Hematopoietic multipotent progenitor cell treated with erythropoietin and hydrocortisone succinate and interleukin-3 and kit ligand, for 17 days (in vitro differentiated cells): ENCODE measurements at regions not wholly inside any gene's neighbourhood (a gene's known extent, or its start where the extent isn't known, plus 50 kb on each side); places are given as distances from the start of the nearest gene placed in this dataset.

ENCODE experiments used
- DNase-seq: peaks from one replicate; pipeline ENCODE4 v3.0.0-alpha.2; 2015; ENCODE audit warnings: low spot score

GRCh38 chr18:37720663-37721062 is 155.1 kb upstream of the CELF4 start:
- DNase-seq, result no peak

DNA sequence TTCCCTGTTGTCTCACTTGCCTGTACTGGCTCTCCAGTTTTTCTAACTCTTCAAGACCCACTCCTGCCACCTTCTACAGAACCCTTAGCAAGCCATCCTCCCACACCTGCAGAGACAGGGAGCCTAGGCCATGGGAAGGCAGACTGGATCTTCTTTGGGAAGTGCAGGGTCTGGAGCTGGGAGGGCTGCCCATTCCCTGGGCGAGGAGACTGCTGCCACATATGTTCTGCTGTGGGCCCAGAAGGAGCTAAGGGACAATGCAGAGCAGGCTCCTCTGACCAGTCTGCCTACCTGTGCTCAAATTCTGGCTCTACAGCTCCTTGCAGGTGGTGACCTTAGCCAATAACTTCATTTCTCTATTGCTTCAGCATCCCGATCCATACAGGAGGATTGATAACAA is 152.1 kb upstream of the CELF4 start:
- no peak for DNase-seq

DNA sequence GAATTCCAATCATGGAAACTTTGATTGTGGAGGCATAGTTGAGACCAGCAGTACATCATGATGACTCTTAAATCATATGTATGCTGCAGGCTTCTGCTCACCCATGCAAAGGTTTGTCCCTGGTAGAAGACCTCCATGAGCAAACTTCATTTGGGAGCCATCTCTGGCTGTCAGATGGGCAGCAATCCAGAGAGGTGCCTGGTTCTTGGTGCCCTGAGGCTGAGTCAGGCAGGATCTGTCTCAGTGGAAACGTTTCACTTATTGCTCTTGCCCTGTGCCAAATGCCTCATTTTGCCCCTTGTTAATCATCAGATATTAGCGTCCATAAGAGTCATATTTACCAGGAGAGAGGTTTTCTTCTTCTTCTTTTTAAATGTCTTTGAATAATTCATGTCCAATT is 151.5 kb upstream of the CELF4 start:
- DNase-seq, result no peak

DNA sequence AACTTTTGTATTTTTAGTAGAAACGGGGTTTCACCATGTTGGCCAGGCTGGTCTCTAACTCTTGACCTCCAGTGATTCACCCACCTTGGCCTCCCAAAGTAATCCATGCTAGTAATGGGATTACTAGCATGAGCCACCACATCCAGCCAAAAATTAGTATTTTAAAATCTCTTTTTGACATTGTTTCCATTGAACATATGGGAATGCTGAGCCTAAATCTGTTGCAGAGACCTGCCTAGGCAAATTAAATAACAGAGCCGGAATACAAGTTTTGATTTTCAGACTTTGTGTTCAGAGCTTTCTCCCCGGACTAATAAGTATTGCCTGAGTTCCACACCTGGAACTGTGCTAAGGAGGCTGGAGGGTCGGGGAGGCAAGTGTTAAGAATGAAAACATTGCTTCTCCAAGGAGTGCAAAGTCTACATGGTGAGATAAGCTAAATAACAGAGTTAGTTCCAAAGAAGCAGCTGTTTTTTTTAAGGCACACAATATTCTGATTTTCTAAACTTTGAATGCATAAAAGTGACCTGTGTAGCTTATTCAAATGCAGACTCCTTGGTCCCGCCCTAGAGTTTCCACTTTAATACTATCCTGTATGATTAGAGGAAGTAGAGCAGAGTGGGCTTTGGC is 150.6 kb upstream of the CELF4 start:
- DNase-seq, result no peak

GRCh38 chr18:37714691-37715090 is 149.1 kb upstream of the CELF4 start:
- DNase-seq, result no peak

DNA sequence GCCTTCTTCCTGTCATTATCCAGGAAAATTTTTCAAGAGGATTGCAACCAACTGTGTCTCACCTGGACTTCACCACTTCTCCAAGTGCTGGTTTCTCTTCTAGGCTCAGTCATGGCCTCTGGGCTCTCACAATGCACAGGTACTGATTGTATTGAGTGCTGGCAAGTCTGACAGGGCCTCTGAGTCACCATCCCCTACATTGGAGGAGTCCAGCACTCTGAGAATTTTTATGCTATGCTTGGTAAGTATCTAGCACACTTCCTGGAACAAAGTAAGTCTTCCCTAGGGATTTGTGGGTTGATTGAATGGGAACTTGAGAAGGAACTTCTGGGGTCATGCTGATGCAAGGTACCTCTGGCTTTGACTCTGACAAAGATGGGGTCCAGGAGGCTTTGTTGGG is 147.2 kb upstream of the CELF4 start:
- DNase-seq, result no peak

DNA sequence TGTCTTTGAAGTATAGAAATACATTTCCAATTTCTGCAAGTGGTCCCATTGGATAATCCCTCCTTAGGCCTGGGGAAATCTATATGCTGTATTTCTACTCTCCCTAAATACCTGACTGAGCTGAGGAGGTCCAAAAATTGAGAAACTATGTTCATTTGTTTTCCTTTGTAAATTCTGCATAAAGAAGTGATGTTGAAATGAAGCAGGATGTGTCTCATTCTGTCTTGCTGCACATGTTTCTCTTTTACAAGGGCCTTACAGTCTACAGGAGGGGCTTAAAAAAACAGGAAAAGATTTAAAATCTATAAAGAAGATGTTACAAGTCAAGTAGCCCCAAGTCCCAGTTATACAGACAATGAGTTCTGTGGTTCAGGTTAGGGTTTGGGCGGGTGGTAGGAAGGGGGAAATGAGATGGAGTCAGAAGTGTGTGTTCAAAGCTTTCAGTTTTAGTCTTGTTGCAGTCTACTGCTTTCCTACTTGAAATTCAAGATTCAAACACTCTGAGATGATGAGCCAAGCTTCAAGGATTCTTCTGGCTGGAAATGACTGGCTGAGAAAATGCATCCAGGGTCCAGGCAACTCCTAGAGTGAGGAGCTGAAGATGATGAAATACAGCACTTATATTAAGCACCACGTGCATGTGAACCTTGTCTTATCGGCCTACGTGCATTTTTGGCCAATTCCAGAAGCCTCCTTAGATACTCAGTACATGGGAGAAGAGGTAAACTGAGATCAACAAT is 146.3 kb upstream of the CELF4 start:
- DNase-seq, result no peak

DNA sequence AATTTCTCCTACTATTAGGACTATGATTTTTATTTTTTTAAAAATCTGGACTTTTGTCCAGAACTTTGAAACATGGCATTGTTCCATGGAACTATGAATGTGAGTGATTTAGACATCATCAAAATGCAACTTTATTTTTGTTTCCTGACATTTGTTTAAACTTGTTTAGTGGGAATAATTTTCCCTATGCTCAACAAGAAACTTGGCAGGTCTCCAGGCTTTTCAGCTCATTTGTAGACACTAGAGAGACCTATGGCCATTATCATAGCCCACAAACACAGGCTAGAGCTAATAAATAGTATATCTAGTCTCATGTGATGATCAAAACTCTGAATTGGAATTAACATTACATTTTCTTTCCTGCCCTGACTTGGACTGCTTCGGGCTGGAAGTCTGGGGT is 145.1 kb upstream of the CELF4 start:
- no peak for DNase-seq

- no peak for DNase-seq
Observed at GRCh38 chr18:37709740-37710139, 144.1 kb upstream of the CELF4 start.

DNA sequence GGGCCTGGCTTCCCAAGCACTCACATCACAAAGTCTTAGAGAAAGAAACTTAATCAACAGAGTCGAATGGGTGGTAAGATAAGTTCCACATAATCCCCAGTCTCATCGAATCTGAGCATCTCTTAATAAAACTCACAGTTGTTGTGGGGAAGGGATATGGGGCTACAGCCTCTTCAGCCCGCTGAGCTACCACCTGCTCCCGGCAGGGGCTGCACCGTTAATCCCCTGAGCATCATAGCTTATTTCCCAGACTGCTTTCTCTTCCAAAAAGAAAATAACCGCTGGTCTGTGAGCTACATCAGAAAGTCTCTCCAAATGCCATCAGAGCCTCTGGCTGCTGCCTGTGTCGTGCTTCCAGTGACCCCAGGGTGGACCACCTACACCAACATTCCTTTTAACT is 139.4 kb upstream of the CELF4 start:
- DNase-seq, result no peak

DNA sequence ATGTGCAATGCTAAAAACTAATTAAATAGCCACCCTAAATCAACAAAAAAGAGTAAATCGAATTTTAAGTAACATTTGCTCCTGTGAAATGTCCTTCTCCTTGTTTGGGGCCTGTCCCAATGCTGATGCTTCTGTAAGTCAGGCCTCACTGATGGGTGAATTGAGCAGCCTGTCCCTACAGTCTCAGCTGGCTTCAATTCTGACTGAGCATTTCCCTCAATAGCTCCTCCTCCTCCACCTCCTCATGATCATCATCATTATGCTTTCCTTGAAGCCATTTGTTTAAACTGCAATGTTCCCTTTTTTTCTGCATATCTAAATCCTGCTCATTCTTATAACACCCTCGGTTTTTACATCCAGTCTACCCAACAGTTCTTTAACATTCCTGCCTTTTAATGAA is 137.2 kb upstream of the CELF4 start:
- DNase-seq, result no peak

- DNase-seq, result no peak
Observed at GRCh38 chr18:37701967-37702366, 136.4 kb upstream of the CELF4 start.

- no peak for DNase-seq
Observed at GRCh38 chr18:37698508-37699040, 133.0 kb upstream of the CELF4 start.

- no peak for DNase-seq
Observed at GRCh38 chr18:37694516-37694915, 128.9 kb upstream of the CELF4 start.

- DNase-seq, result no peak
Observed at GRCh38 chr18:37691162-37691561, 125.6 kb upstream of the CELF4 start.

DNA sequence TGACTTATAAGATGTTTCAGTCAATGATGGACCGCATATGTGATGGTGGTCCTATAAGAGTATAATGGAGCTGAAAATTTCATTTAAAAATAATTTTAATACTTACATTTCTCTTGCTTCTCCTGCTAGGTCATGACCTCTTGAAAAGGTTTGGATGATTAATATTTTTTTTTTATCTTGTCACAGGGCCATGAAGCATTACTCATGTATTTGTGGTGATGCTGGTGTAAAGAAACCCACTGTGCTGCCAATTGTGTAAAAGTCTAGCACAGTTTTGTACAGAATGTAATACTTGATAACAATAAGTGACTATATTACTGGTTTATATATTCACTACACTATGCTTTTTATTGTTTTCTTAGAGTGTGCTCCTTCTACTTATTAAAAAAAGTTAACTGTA is 124.2 kb upstream of the CELF4 start:
- no peak for DNase-seq

DNA sequence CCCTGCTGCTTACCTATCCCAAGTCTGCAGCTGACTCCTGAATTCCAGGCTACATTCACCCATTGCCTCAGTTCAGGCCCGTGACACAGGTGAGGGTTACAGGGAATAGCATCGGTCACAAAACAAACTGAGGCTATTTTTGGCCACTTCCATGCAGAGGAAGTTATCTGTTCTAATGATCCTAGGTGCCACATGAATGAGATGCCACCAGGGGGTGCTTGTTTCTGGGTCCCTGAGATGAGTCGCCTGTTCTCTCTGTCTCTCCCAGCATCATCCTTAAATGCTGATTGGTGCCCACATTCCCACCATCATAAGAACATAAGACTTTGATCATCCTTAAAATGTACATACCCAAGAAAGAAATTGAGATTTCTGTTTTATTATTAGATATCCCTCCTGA is 119.0 kb upstream of the CELF4 start:
- DNase-seq, result no peak

GRCh38 chr18:37684183-37684582 is 118.6 kb upstream of the CELF4 start:
- no peak for DNase-seq

GRCh38 chr18:37680911-37681310 is 115.3 kb upstream of the CELF4 start:
- no peak for DNase-seq

DNA sequence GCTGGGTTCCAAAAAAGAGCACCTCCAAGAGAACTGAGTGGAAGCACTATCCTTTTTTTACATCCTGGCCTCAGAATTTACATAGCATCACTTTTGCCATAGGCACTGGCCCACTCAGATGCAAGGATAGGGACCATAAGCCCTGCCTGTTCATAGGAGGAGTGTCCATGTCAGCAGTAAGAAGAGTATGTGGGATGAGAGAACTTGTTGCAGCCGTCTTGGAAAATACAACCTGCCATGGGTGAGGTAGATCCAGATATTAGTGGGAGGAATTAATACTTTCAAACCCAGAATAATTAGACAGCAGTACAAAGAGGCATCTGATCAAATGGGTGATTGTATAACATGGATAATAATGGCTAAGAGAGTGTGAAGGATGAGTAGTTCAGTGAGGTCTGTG is 110.7 kb upstream of the CELF4 start:
- no peak for DNase-seq

GRCh38 chr18:37675699-37676098 is 110.1 kb upstream of the CELF4 start:
- no peak for DNase-seq

- no peak for DNase-seq
Observed at GRCh38 chr18:37674570-37674969, 109.0 kb upstream of the CELF4 start.

DNA sequence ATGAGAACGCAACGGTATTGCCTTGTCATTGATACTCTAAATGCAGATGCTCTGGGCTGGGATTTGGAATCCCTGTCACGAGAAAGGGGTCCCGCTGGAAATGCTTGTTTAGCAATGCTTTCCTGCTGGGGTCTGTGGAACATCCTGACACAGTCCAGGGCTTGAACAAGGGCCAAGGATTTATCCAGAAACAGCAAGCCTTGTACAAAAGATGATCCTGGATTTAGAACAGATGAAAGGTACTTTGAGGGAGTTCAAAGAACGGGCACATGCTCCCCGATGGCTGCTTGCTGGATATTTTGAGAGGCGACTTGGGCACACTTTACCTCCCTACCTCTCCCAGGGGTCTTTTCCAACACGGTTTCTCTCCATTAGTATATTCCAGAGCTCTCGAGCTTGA is 108.1 kb upstream of the CELF4 start:
- DNase-seq, result no peak
